Mammary epithelial cell (primary cell): ENCODE measurements at regions not wholly inside any gene's neighbourhood (a gene's known extent, or its start where the extent isn't known, plus 50 kb on each side); places are given as distances from the start of the nearest gene placed in this dataset.

Experiments
- EZH2 ChIP-seq: IDR thresholded peaks from 2 replicates; pipeline ENCODE4 v1.6.1; 2012; ENCODE audit warnings: low read length, inconsistent platforms, borderline replicate concordance
- TF ChIP-seq, protein P1 (sequence below), 2 donors: IDR thresholded peaks in 1 of 2; conservative IDR thresholded peaks in 1 of 2; 2 replicates each; pipeline ENCODE4 v1.5.1; 2011 to 2012; ENCODE audit warnings: inconsistent platforms in 2 of 2, low read length in 2 of 2, mild to moderate bottlenecking in 2 of 2, control low read depth in 1 of 2, low read depth in 1 of 2; ENCODE audit not compliant: insufficient read depth in 1 of 2; ENCODE audit errors: extremely low read depth in 1 of 2

DNA sequence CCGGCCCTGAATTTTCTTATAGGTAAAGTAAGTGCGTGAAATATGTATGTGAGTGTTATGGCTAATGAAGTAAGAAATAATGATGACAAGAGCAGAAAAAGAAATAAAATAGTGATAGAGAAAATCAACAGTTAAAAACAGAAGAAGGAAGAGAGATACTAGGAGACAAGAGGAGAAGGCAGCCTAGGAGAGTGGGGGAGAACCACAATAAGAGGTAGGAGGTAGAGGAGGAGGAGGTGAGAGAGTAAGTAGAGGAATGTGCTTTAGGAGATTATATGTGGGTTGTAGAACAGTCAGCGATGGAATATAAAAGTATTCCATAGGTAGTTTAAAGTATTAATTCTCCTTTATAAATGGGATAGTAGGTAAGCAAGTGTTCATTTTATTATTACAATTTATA, 861.5 kb upstream of the B3GALT2 start:
- TF ChIP-seq, protein P1, sequence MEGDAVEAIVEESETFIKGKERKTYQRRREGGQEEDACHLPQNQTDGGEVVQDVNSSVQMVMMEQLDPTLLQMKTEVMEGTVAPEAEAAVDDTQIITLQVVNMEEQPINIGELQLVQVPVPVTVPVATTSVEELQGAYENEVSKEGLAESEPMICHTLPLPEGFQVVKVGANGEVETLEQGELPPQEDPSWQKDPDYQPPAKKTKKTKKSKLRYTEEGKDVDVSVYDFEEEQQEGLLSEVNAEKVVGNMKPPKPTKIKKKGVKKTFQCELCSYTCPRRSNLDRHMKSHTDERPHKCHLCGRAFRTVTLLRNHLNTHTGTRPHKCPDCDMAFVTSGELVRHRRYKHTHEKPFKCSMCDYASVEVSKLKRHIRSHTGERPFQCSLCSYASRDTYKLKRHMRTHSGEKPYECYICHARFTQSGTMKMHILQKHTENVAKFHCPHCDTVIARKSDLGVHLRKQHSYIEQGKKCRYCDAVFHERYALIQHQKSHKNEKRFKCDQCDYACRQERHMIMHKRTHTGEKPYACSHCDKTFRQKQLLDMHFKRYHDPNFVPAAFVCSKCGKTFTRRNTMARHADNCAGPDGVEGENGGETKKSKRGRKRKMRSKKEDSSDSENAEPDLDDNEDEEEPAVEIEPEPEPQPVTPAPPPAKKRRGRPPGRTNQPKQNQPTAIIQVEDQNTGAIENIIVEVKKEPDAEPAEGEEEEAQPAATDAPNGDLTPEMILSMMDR (conservative IDR thresholded peaks at IDR 0.05 in 1 of 2, IDR thresholded peaks at IDR 0.05 in 1 of 2; ENCODE audit: extremely low read depth in 1 of 2, insufficient read depth in 1 of 2, low read depth in 1 of 2, low read length in 2 of 2), result no peak
- no peak for TF ChIP-seq EZH2
